T-helper 9 cell (primary cell): ENCODE measurements at regions not wholly inside any gene's neighbourhood (a gene's known extent, or its start where the extent isn't known, plus 50 kb on each side); places are given as distances from the start of the nearest gene placed in this dataset.
"Not testable (repeated sequence)": the region's sequence is repeated elsewhere in the genome, so short reads cannot be mapped to it uniquely, and the experiment has no call there.

Source experiments
- DNase-seq: peaks from one replicate; pipeline ENCODE4 v3.0.0-alpha.2; 2020

DNA sequence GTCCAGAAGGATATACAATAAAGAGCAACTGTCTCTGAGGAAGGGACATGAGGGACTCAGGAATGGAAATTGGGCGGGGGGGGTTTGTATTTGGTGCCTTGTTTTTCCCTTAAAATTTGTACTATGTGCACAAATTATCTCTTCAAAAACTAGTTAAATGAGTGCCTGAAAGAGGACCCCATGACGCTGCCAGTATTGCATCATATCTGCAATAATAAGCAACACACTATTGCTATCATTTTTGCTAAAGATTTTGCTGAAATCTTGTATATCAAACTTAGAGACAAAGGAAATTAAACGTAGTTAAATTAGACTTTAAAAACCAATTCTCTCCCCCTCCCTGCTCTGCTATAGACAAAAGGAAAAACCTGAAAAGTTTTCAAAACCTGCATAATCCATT lies 89.7 kb upstream of the SLC30A5 start:
- no peak for DNase-seq

DNA sequence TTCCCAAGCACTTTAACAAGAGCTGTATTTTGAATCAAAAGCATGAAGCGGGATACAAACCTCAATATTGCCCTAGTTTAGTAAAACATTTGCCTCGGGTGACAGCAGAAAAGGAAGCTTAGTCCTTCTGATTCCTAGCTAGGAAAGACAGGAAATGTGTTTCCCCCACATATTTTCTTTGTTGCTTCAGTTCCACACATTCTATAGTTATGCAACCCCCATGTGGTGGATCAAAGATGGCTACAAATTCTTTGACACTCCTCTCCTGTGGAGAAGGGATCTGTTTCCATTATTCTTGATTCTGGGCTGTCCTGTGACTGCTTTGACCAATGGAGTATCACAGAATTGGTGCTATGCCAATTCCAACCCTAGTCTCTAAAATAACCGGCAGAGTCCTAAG lies 89.1 kb upstream of the SLC30A5 start:
- no peak for DNase-seq

DNA sequence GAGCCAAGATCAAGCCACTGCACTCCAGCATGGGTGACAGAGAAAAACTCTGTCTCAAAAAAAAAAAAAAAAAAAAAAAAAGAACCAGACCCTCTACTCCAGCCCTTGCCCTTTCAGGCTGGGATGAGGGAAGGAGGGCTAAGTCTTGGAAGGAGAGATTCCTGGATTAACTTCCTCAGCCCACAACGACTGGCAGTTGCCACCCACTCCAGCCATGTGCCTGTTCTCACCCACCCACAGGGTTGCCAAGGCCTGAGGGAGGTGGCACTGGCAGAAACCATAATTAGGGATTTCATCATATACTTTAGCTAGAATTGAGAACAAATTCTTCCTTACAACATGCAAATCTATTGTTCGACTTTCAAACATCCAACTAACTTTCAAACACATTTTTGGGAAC lies 87.8 kb upstream of the SLC30A5 start:
- no peak for DNase-seq

- no peak for DNase-seq
Measured at GRCh38 chr5:69007163-69007562, 86.7 kb upstream of the SLC30A5 start.

DNA sequence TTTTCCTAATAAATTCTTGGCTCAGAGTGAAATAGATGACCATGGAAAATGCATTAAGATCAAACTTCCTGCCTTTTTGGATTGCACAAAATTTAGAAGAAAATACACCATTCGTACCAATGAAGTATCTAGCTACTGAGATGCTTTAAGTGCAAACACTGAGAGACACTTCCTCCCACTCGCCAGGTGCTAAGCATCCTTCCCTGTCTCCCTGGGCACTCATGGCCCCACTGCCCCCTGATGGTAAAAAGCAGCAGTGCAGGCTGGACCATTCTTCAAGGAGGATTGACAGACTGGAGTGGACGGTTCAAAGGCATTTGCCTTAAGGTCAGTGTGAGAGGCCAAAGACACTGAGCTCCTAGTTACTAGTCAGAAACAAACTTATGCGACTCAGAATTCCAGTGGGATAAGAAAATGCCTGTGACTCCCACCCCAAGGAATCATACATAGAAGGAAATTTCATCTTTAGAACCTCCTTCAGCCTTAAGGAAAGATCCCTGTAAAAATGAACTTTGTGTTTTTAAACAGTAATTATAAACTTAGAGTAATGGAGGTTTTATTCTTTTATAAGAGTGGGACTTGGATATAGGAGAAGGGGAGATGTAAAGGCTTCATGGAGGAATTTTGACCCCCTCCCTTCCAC lies 86.0 kb upstream of the SLC30A5 start:
- DNase-seq, result peak; percentile 55

DNA sequence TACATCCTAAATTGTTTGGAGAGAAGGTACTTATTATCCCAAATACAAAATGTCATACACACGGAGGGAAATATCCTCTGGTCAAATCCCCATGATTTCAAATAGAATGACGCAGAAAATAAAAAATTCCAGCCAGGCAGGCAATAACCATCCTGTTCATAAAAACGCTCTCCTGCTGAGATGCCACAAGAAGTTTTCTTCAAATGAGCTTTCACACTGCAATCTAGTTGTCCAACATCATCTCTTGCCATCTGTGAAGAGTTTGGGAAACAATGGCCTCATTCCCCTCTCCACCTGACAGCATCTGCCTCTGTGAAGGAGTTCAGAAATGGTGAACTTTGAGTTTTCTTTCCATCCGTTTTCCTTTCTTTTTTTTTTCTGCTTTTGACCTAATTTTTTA lies 83.3 kb upstream of the SLC30A5 start:
- DNase-seq, result no peak

- DNase-seq, result no peak
Measured at GRCh38 chr5:69011910-69012309, 81.9 kb upstream of the SLC30A5 start.

DNA sequence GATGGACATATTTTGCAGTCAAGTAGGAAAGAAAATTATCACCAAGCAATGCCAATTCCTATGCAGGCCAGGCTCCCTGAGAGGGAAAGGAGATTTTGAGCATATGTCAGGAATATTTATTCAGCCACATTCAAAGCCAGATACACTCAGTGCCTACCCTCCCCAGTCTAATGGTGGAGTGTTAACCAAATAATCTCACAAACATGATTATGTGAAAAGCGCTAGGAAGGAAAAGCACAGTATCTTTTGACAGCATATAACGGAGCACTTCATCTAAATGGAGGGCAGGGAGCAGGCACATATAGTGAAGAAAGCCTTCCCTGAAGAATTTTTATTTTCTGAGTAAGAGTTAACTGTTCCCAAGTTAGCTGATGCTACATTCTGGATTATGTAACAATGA lies 80.3 kb upstream of the SLC30A5 start:
- no peak for DNase-seq

DNA sequence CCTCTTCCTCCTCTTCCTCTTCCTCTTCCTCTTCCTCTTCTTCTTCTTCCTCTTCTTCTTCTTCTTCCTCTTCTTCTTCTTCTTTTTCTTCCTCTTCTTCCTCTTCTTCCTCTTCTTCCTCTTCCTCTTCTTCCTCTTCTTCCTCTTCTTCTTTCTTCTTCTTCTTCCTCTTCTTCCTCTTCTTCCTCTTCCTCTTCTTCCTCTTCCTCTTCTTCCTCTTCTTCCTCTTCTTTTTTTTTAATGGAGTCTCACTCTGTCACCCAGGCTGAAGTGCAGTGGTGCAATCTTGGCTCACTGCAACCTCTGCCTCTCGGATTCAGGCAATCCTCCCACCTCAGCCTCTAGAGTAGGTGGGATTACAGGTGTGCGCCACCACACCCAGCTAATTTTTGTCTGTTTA lies 79.8 kb upstream of the SLC30A5 start:
- DNase-seq, result not testable (repeated sequence)

- DNase-seq, result no peak
Measured at GRCh38 chr5:69019668-69020375, 74.0 kb upstream of the SLC30A5 start.

DNA sequence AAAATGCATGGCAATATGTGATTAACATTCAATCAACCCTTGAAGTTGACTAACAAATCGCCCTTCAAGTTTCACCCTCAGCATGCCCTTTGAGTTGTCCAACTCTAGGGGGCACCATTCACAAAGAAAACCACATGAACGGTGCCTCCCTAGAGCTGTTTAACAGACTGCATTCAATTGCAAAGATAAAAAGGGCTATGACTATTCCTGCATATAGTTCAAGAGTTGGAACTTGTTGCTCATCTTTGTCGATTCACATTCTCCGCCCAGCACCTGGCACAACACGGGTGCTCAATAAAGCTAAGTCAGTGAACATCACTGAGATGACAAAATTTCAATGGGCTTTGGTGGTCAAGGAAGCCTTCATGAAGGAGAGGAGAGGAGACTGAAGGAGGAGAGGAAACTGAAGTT lies 69.6 kb upstream of the SLC30A5 start:
- no peak for DNase-seq

GRCh38 chr5:69029292-69029691 lies 64.5 kb upstream of the SLC30A5 start:
- DNase-seq, result no peak

- no peak for DNase-seq
Measured at GRCh38 chr5:69030358-69031062, 63.3 kb upstream of the SLC30A5 start.

DNA sequence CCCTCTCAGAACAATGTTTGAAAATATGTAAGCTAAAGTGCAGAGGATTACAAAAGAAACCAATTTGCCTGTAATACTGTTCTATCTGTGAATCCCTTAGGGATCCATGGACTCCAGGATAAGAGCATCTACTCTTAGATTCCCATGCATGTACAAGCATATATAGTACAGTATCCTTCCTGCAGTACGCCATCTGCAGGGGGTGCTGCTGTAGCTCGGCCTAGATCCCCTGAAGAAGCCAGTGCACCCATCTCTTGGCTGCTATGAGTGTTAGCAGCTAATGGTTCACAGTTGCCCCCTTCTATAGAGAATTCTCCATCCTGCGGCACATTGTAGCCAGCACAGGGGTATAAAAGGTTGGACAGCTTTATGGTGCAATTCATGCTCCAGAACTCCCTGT lies 61.8 kb upstream of the SLC30A5 start:
- DNase-seq, result no peak

DNA sequence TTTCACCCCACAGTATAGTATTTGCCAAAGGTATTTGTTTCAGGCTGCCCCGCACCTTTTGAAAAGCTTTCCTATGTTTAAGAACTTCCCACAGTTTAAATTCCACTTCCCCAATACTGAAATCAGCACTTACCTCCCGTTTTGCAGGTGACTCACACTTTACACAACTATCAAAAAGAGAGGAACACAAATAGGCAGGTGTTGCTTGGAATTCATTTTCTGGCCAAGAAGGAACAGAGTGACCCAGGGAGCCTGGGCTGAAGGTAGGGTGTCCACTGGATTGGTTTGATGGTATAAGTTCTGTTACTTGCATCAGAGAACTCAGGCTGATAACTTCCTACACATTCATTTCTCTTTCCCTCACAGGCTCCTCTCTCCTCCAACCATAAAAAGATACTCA lies 60.1 kb upstream of the SLC30A5 start:
- DNase-seq, result no peak

- DNase-seq, result no peak
Measured at GRCh38 chr5:69034898-69035297, 58.9 kb upstream of the SLC30A5 start.

- no peak for DNase-seq
Measured at GRCh38 chr5:69035665-69036064, 58.1 kb upstream of the SLC30A5 start.

- no peak for DNase-seq
Measured at GRCh38 chr5:69038539-69038938, 55.3 kb upstream of the SLC30A5 start.

DNA sequence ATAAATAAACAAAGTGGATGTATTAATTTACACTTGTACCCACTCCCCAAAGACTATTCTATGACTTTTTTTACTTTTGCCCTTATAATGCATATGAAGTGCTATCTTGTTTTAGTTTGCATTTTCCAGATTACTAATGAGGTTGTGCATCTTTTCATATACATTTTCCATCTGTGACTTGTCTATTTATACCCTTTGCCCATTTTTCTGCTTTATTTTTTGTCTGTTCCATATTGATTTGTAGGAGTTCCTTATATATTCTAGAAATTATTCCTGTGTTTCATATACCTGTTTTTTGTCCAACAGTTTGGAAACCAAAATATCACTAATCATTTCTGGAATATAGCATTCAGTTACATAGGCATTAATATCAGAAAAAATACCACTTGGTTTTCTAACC lies 54.0 kb upstream of the SLC30A5 start:
- no peak for DNase-seq

- DNase-seq, result no peak
Measured at GRCh38 chr5:69042500-69042899, 51.3 kb upstream of the SLC30A5 start.

DNA sequence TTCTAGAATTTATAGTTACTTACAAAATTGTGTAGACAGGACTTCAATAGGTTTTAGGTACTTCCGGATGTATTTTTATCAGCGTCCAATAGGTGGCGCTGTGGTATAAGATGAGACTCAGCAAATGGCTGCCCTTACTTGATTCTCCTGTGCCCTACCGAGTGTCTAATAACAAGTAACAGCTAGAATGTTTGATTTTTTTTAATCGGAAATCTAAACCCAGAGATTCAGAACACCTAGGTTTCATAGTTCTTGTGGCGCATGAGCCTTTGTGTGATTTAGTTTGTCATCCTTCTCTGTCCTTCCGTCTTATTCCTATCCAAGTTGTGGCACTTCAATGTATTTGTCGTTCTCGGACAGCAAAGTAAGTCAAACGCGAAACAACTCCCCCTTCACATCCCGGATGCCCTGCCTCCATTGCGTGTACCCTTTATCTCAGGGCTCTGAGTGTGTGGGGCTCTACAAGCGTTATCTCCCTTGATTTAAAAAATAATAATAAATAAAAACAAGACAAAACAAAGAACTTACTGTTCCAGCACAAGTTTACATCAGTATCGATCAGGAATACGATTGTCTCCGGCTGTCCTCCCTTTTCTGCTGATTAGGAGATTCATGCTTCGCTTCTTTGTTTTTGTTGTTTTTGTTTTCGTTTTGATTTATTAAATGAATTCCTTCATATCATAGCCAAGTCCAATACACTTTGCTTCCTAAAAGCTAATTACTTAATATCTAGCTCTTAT lies 50.7 kb upstream of the SLC30A5 start:
- peak; percentile 76 for DNase-seq

GRCh38 chr5:69043655-69043996 lies 50.2 kb upstream of the SLC30A5 start:
- no peak for DNase-seq
